H9 (cell line): ENCODE measurements at regions not wholly inside any gene's neighbourhood (a gene's known extent, or its start where the extent isn't known, plus 50 kb on each side); places are given as distances from the start of the nearest gene placed in this dataset.

ENCODE experiments used
- DNase-seq: peaks from one replicate; pipeline ENCODE4 v3.0.0-alpha.2; 2017
- H2AFZ ChIP-seq: one replicate; pipeline ENCODE4 v1.6.1; 2013; ENCODE audit warnings: mild to moderate bottlenecking, low read length, control low read depth, moderate library complexity
- H2AK5ac ChIP-seq: 2 replicates; pipeline ENCODE4 v1.6.1; 2013; ENCODE audit warnings: low read length, control low read depth, mixed read lengths; ENCODE audit not compliant: insufficient read length
- H2BK120ac ChIP-seq: one replicate; pipeline ENCODE4 v1.6.1; 2013; ENCODE audit warnings: low read depth, mild to moderate bottlenecking, low read length, control low read depth, inconsistent platforms; ENCODE audit not compliant: poor library complexity, severe bottlenecking
- H2BK12ac ChIP-seq: 2 replicates; pipeline ENCODE4 v1.6.1; 2013; ENCODE audit warnings: low read length, control low read depth, mixed read lengths, low read depth; ENCODE audit not compliant: insufficient read length
- H2BK15ac ChIP-seq: 2 replicates; pipeline ENCODE4 v1.6.1; 2013; ENCODE audit warnings: low read depth, low read length, control low read depth
- H2BK20ac ChIP-seq: one replicate; pipeline ENCODE4 v1.6.1; 2013; ENCODE audit warnings: low read depth, mild to moderate bottlenecking, low read length, control low read depth, inconsistent platforms; ENCODE audit not compliant: poor library complexity, severe bottlenecking
- H2BK5ac ChIP-seq: 2 replicates; pipeline ENCODE4 v1.6.1; 2013; ENCODE audit warnings: low read length, control low read depth, mixed read lengths; ENCODE audit not compliant: insufficient read length
- H3K14ac ChIP-seq: 2 replicates; pipeline ENCODE4 v1.6.1; 2013; ENCODE audit warnings: low read length, control low read depth; ENCODE audit not compliant: insufficient read depth
- H3K18ac ChIP-seq: 2 replicates; pipeline ENCODE4 v1.6.1; 2013; ENCODE audit warnings: low read depth, mild to moderate bottlenecking, mixed read lengths, low read length, control low read depth; ENCODE audit not compliant: insufficient read length
- H3K23ac ChIP-seq: 2 replicates; pipeline ENCODE4 v1.6.1; 2013; ENCODE audit warnings: low read length, control low read depth, mixed read lengths, low read depth; ENCODE audit not compliant: insufficient read length
- H3K23me2 ChIP-seq: 2 replicates; pipeline ENCODE4 v1.6.1; 2013; ENCODE audit warnings: low read depth, mild to moderate bottlenecking, mixed read lengths, low read length, control low read depth; ENCODE audit not compliant: insufficient read length, poor library complexity, severe bottlenecking
- H3K27ac ChIP-seq: 2 replicates; pipeline ENCODE4 v1.5.1; 2013; ENCODE audit warnings: low read length, control low read depth, mixed read lengths, low read depth; ENCODE audit not compliant: insufficient read length
- H3K27me3 ChIP-seq: 2 replicates; pipeline ENCODE4 v1.6.1; 2013; ENCODE audit warnings: low read length, control low read depth, inconsistent platforms; ENCODE audit not compliant: insufficient read depth
- H3K4ac ChIP-seq: 2 replicates; pipeline ENCODE4 v1.6.1; 2013; ENCODE audit warnings: low read depth, mild to moderate bottlenecking, control low read depth, inconsistent platforms, low read length, moderate library complexity
- H3K4me1 ChIP-seq: 2 replicates; pipeline ENCODE4 v1.6.1; 2013; ENCODE audit warnings: low read length, control low read depth, inconsistent platforms; ENCODE audit not compliant: insufficient read depth
- H3K4me2 ChIP-seq: 2 replicates; pipeline ENCODE4 v1.6.1; 2013; ENCODE audit warnings: low read length, control low read depth, mixed read lengths; ENCODE audit not compliant: insufficient read length, insufficient read depth
- H3K56ac ChIP-seq: 2 replicates; pipeline ENCODE4 v1.6.1; 2013; ENCODE audit warnings: low read depth, mild to moderate bottlenecking, mixed read lengths, low read length, control low read depth; ENCODE audit not compliant: insufficient read length
- H3K79me1 ChIP-seq: 2 replicates; pipeline ENCODE4 v1.6.1; 2013; ENCODE audit warnings: low read depth, mild to moderate bottlenecking, moderate library complexity, low read length, control low read depth, inconsistent platforms; ENCODE audit not compliant: insufficient read depth, poor library complexity, severe bottlenecking
- H3K79me2 ChIP-seq: 2 replicates; pipeline ENCODE4 v1.6.1; 2013; ENCODE audit warnings: low read length, control low read depth, inconsistent platforms; ENCODE audit not compliant: insufficient read depth
- H3K9ac ChIP-seq: 2 replicates; pipeline ENCODE4 v1.6.1; 2013; ENCODE audit warnings: low read length, control low read depth, mixed read lengths; ENCODE audit not compliant: insufficient read length; ENCODE audit errors: extremely low read depth
- H3K9me3 ChIP-seq: one replicate; pipeline ENCODE4 v1.6.1; 2013; ENCODE audit warnings: low read depth, low read length, inconsistent platforms; ENCODE audit not compliant: control insufficient read depth
- H3T11ph ChIP-seq: one replicate; pipeline ENCODE4 v1.6.1; 2013; ENCODE audit warnings: mild to moderate bottlenecking, low read length, control low read depth, inconsistent platforms
- H4K20me1 ChIP-seq: one replicate; pipeline ENCODE4 v1.6.1; 2013; ENCODE audit not compliant: control insufficient read depth, insufficient read length, insufficient read depth
- H4K5ac ChIP-seq: 2 replicates; pipeline ENCODE4 v1.6.1; 2013; ENCODE audit warnings: low read depth, mild to moderate bottlenecking, mixed read lengths, low read length, control low read depth; ENCODE audit not compliant: insufficient read length
- H4K8ac ChIP-seq: replicated peaks from 2 replicates; pipeline ENCODE4 v1.6.1; 2013; ENCODE audit warnings: low read length, control low read depth, mixed read lengths, low read depth; ENCODE audit not compliant: insufficient read length
- H4K91ac ChIP-seq: 2 replicates; pipeline ENCODE4 v1.6.1; 2013; ENCODE audit warnings: low read depth, mild to moderate bottlenecking, moderate library complexity, mixed read lengths, low read length, control low read depth; ENCODE audit not compliant: insufficient read length
- H3K27ac Mint-ChIP-seq, 3 experiments: 2 replicates in 2 of 3; 3 replicates in 1 of 3; pipeline ENCODE4 v1.8.0; 2020 to 2021; ENCODE audit warnings: mixed read lengths in 3 of 3, mild to moderate bottlenecking in 1 of 3, moderate library complexity in 1 of 3
- H3K27me3 Mint-ChIP-seq: 2 replicates; pipeline ENCODE4 v1.8.0; 2021; ENCODE audit warnings: low read depth, mild to moderate bottlenecking, moderate library complexity, mixed read lengths
- H3K36me3 Mint-ChIP-seq, 3 experiments: 2 replicates in 2 of 3; 3 replicates in 1 of 3; pipeline ENCODE4 v1.8.0; 2020 to 2021; ENCODE audit warnings: low read depth in 3 of 3, mixed read lengths in 3 of 3; ENCODE audit not compliant: insufficient read depth in 1 of 3
- H3K4me1 Mint-ChIP-seq, 2 experiments: 2 replicates each; pipeline ENCODE4 v1.8.0; 2020; ENCODE audit warnings: mixed read lengths in 2 of 2
- H3K4me3 Mint-ChIP-seq, 2 experiments: 2 replicates in 1 of 2; 3 replicates in 1 of 2; pipeline ENCODE4 v1.8.0; 2020 to 2021; ENCODE audit warnings: mild to moderate bottlenecking in 2 of 2, mixed read lengths in 2 of 2, moderate library complexity in 1 of 2
- H3K9me3 Mint-ChIP-seq, 2 experiments: 2 replicates in 1 of 2; 3 replicates in 1 of 2; pipeline ENCODE4 v1.8.0; 2020; ENCODE audit warnings: mild to moderate bottlenecking in 2 of 2, mixed read lengths in 2 of 2, moderate library complexity in 1 of 2
- WGBS: extraction: QIAGEN DNeasy Blood & Tissue Kit; methylation state at CpG from one replicate; pipeline ENCODE4 v1.1.7; 2013; ENCODE audit warnings: missing lambda C conversion rate, low lambda C conversion rate, mixed read lengths; ENCODE audit not compliant: insufficient read length; ENCODE audit errors: extremely low coverage; 5-methylcytosine and 5-hydroxymethylcytosine counted together
- TF ChIP-seq, protein P1 (sequence below): fragments of 200-600 bp; sonication (generic); conservative IDR thresholded peaks from 3 replicates; pipeline ENCODE4 v1.8.0; 2021; ENCODE audit warnings: antibody characterized with exemption, mild to moderate bottlenecking

DNA sequence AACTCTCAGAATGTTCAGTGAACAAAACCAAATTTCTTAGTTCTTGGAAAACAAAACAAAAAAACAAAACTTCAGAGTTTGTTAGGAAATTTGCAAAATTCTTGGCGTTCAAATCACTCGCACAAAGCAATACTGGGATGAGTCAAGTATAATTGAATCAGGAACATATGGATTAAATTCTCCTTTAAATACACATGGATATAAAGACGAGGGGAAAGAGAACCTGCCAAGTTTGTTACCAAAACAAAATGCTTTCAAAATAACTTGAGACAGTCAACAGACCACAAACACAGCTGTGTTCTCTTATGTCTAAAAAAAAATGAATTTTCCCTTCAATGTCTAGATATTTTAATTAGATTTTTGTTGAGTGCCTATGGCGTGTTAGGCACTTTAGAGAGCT lies 93.5 kb upstream of the MPP7 start:
- peaks cover 0 to 1% of the 10 kb centered on the region in 2 experiments; a peak in 3 of 5 replicates for H3K9me3 Mint-ChIP-seq
- DNase-seq, result no peak
- no peak overlapping the region for H2AFZ ChIP-seq

More for the DNA sequence above, 93.5 kb upstream of the MPP7 start:
- Histone ChIP-seq H3K4ac (no peak overlapping the region), H4K20me1 (no peaks in the 10 kb centered on the region), H4K5ac (no peak overlapping the region), H3K79me1 (no peaks in the 10 kb centered on the region), H3K23ac (no peak overlapping the region), H3K9ac (no peak overlapping the region), H3K18ac (no peak overlapping the region), H3T11ph (no peak overlapping the region), H3K56ac (no peak overlapping the region), H2BK15ac (no peak overlapping the region), H3K4me2 (no peak overlapping the region), H3K27ac (no peak overlapping the region), H2BK120ac (no peak overlapping the region), H2BK5ac (no peak overlapping the region), H2AK5ac (no peak overlapping the region), H2BK20ac (no peak overlapping the region), H3K14ac (no peak overlapping the region), H4K91ac (no peak overlapping the region), H3K79me2 (no peaks in the 10 kb centered on the region), H2BK12ac (no peak overlapping the region), H3K27me3 (no peaks in the 10 kb centered on the region), H3K9me3 (no peaks in the 10 kb centered on the region), H3K4me1 (no peaks in the 10 kb centered on the region), H4K8ac (no peak overlapping the region), H3K23me2 (no peaks in the 10 kb centered on the region)
- no peaks in the 10 kb centered on the region; the same call in 1 of the 2 replicates for H3K27me3 Mint-ChIP-seq
- no peak overlapping the region for H3K4me3 Mint-ChIP-seq
- TF ChIP-seq, protein P1, sequence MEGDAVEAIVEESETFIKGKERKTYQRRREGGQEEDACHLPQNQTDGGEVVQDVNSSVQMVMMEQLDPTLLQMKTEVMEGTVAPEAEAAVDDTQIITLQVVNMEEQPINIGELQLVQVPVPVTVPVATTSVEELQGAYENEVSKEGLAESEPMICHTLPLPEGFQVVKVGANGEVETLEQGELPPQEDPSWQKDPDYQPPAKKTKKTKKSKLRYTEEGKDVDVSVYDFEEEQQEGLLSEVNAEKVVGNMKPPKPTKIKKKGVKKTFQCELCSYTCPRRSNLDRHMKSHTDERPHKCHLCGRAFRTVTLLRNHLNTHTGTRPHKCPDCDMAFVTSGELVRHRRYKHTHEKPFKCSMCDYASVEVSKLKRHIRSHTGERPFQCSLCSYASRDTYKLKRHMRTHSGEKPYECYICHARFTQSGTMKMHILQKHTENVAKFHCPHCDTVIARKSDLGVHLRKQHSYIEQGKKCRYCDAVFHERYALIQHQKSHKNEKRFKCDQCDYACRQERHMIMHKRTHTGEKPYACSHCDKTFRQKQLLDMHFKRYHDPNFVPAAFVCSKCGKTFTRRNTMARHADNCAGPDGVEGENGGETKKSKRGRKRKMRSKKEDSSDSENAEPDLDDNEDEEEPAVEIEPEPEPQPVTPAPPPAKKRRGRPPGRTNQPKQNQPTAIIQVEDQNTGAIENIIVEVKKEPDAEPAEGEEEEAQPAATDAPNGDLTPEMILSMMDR, result no peak
- WGBS, result no CpG with 5 or more reads among the region's 4 CpGs
- no peak overlapping the region for H3K27ac Mint-ChIP-seq
- peaks cover 4 to 8% of the 10 kb centered on the region in 2 experiments for H3K4me1 Mint-ChIP-seq
- peaks cover 0 to under 1% (median 0%) of the 10 kb centered on the region in 3 experiments; a peak in 2 of 7 replicates for H3K36me3 Mint-ChIP-seq
